GM12878 (cell line): ENCODE measurements at regions not wholly inside any gene's neighbourhood (a gene's known extent, or its start where the extent isn't known, plus 50 kb on each side); places are given as distances from the start of the nearest gene placed in this dataset.

ENCODE experiments used
- ATAC-seq: fragments of 200-7000 bp; cut with Tn5 transposase; 3 replicates; pipeline ENCODE4 v1.9.1; 2020; ENCODE audit warnings: mild to moderate bottlenecking, moderate library complexity
- BruUV-seq: library from RNA; stranded (reverse); fragments of 400-500 nt; replicated peaks from 2 replicates; lab custom pipeline; 2021; lab: Mats Ljungman, UMichigan
- CTCF ChIA-PET: fragments of 300-600 bp; sonication (Branson Sonifier 250); formaldehyde crosslinking; extraction: SDS; loops from one replicate; lab custom pipeline; 2021; ENCODE audit warnings: inconsistent platforms; lab: Yijun Ruan, JAX
- POLR2A ChIA-PET: fragments of 350-600 bp; formaldehyde crosslinking; extraction: SDS; loops from one replicate; lab custom pipeline; 2021; ENCODE audit warnings: inconsistent platforms; lab: Charles Lee
- RAD21 ChIA-PET: fragments of 300-600 bp; sonication (Branson Sonifier 250); formaldehyde crosslinking; loops from one replicate; lab custom pipeline; 2023; ENCODE audit warnings: antibody characterized with exemption; ENCODE audit not compliant: unreplicated experiment; lab: Charles Lee
- SMC1A ChIA-PET: fragments of 300-600 bp; sonication (Branson Sonifier 250); formaldehyde crosslinking; loops from one replicate; lab custom pipeline; 2023; ENCODE audit not compliant: unreplicated experiment, uncharacterized antibody; lab: Charles Lee
- DNase-seq: peaks from one replicate; pipeline ENCODE4 v3.0.0-alpha.2; 2011; ENCODE audit warnings: low read depth, low spot score
- FAIRE-seq: peaks from 3 replicates; lab custom pipeline; 2011; peaks lifted over from hg19 to GRCh38; lab: Jason Lieb, UNC
- H2AFZ ChIP-seq: 2 replicates; pipeline ENCODE4 v1.6.0; 2011; ENCODE audit warnings: low read depth, low read length, control low read depth; ENCODE audit not compliant: control insufficient read depth
- H3K27ac ChIP-seq: 2 replicates; pipeline ENCODE4 v1.5.1; 2011; ENCODE audit warnings: control low read depth; ENCODE audit not compliant: control insufficient read depth, insufficient read depth
- H3K27me3 ChIP-seq, 2 experiments: replicated peaks in 1 of 2; 2 replicates each; pipeline versions ENCODE4 v1.6.0 to v1.6.1; 2011; ENCODE audit warnings: low read length in 1 of 2; ENCODE audit not compliant: control insufficient read depth in 2 of 2, insufficient read depth in 2 of 2
- H3K36me3 ChIP-seq, 2 experiments: 2 replicates each; pipeline ENCODE4 v1.5.1; 2011; ENCODE audit warnings: low read length in 1 of 2; ENCODE audit not compliant: control insufficient read depth in 2 of 2, insufficient read depth in 2 of 2
- H3K4me1 ChIP-seq: 2 replicates; pipeline ENCODE4 v1.6.1; 2011; ENCODE audit warnings: mild to moderate bottlenecking, low read length, moderate library complexity, mixed read lengths; ENCODE audit not compliant: control insufficient read depth, insufficient read depth
- H3K4me2 ChIP-seq: 2 replicates; pipeline ENCODE4 v1.6.0; 2011; ENCODE audit warnings: control low read depth; ENCODE audit not compliant: control insufficient read depth, insufficient read depth
- H3K4me3 ChIP-seq: fragments of 200-600 bp; sonication (generic); 2 replicates; pipeline ENCODE4 v1.5.1; 2016
- H3K79me2 ChIP-seq: 2 replicates; pipeline ENCODE4 v1.6.0; 2011; ENCODE audit warnings: low read length; ENCODE audit not compliant: control insufficient read depth, insufficient read depth
- H3K9ac ChIP-seq: 2 replicates; pipeline ENCODE4 v1.8.0; 2011; ENCODE audit warnings: low read length, control low read depth, mixed read lengths; ENCODE audit not compliant: control insufficient read depth, insufficient read depth
- H3K9me3 ChIP-seq: replicated peaks from 3 replicates; pipeline ENCODE4 v1.5.1; 2011; ENCODE audit warnings: mild to moderate bottlenecking, low read length; ENCODE audit not compliant: control insufficient read depth, insufficient read depth
- H4K20me1 ChIP-seq: 2 replicates; pipeline ENCODE4 v1.6.0; 2011; ENCODE audit not compliant: control insufficient read depth, insufficient read depth
- GABPA ChIP-seq: IDR thresholded peaks from 2 replicates; pipeline ENCODE4 v1.6.1; 2014; ENCODE audit warnings: antibody characterized with exemption, low read depth, mild to moderate bottlenecking, inconsistent platforms
- JUND ChIP-seq: IDR thresholded peaks from 2 replicates; pipeline ENCODE4 v1.6.1; 2012; ENCODE audit warnings: low read depth, mild to moderate bottlenecking, low read length, improper control_type of control experiment, moderate library complexity
- MEF2A ChIP-seq: IDR thresholded peaks from 2 replicates; pipeline ENCODE4 v1.6.1; 2011; ENCODE audit warnings: low read depth, mild to moderate bottlenecking, low read length, moderate library complexity; ENCODE audit not compliant: insufficient read depth
- MYC ChIP-seq: IDR thresholded peaks from 2 replicates; pipeline ENCODE4 v1.6.1; 2011; ENCODE audit warnings: mild to moderate bottlenecking, low read length, moderate library complexity, inconsistent platforms; ENCODE audit not compliant: insufficient read depth, insufficient replicate concordance, insufficient read length, severe bottlenecking
- NBN ChIP-seq: fragments of 450-650 bp; IDR thresholded peaks from 2 replicates; pipeline ENCODE4 v1.6.1; 2016
- POLR2A ChIP-seq: IDR thresholded peaks from 2 replicates; pipeline ENCODE4 v1.6.1; 2011; ENCODE audit warnings: low read depth, mild to moderate bottlenecking, low read length
- RCOR1 ChIP-seq: conservative IDR thresholded peaks from 2 replicates; pipeline ENCODE4 v1.6.1; 2012; ENCODE audit warnings: low read depth, low read length, improper control_type of control experiment
- SREBF2 ChIP-seq: IDR thresholded peaks from 2 replicates; pipeline ENCODE4 v1.6.1; 2012; ENCODE audit warnings: mild to moderate bottlenecking, low read length
- STAT1 ChIP-seq: fragments of 450-650 bp; conservative IDR thresholded peaks from 2 replicates; pipeline ENCODE4 v1.6.1; 2014; ENCODE audit warnings: antibody characterized with exemption, mild to moderate bottlenecking
- TCF12 ChIP-seq: IDR thresholded peaks from 2 replicates; pipeline ENCODE4 v1.6.1; 2011; ENCODE audit warnings: low read depth, mild to moderate bottlenecking, low read length
- TCF3 ChIP-seq: IDR thresholded peaks from 2 replicates; pipeline ENCODE4 v1.6.1; 2012; ENCODE audit warnings: low read depth, mild to moderate bottlenecking, low read length, borderline replicate concordance; ENCODE audit not compliant: insufficient read depth
- TCF7 ChIP-seq: IDR thresholded peaks from 2 replicates; pipeline ENCODE4 v1.6.1; 2014; ENCODE audit warnings: antibody characterized with exemption, borderline replicate concordance
- ZBED1 ChIP-seq: IDR thresholded peaks from 2 replicates; pipeline ENCODE4 v1.6.1; 2016; ENCODE audit warnings: borderline replicate concordance
- ZNF274 ChIP-seq: IDR thresholded peaks from one replicate; pipeline ENCODE4 v1.8.0; 2011; ENCODE audit not compliant: insufficient read length, insufficient read depth
- ZSCAN29 ChIP-seq: fragments of 450-650 bp; IDR thresholded peaks from 2 replicates; pipeline ENCODE4 v1.6.1; 2017; ENCODE audit warnings: mild to moderate bottlenecking, moderate library complexity
- ZZZ3 ChIP-seq: IDR thresholded peaks from 2 replicates; pipeline ENCODE4 v1.6.1; 2011; ENCODE audit warnings: low read depth; ENCODE audit not compliant: control insufficient read depth, insufficient read length
- WGBS: methylation state at CpG from one replicate; pipeline ENCODE4 v1.1.6; 2016; ENCODE audit warnings: low lambda C conversion rate; ENCODE audit not compliant: insufficient replicate concordance, insufficient coverage; ENCODE audit errors: missing lambda C conversion rate; 5-methylcytosine and 5-hydroxymethylcytosine counted together
- in situ Hi-C: fragments of 300-500 bp; cut with MboI; formaldehyde crosslinking; loops from 9 replicates; pipeline ENCODE4 v1.14.3; 2018; ENCODE audit warnings: mixed read lengths
- intact Hi-C: fragments of 100-400 bp; cut with micrococcal nuclease; formaldehyde crosslinking; loops from one replicate; pipeline ENCODE4 v1.14.2; 2022; ENCODE audit not compliant: unreplicated experiment
- TF ChIP-seq, protein P1 (sequence below): IDR thresholded peaks from 2 replicates; pipeline ENCODE4 v1.6.1; 2012; ENCODE audit warnings: low read depth, low read length, improper control_type of control experiment
- TF ChIP-seq, protein P2 (sequence below): fragments of 150-350 bp; IDR thresholded peaks from 2 replicates; pipeline ENCODE4 v1.6.1; 2016; ENCODE audit warnings: low read depth, low read length
- TF ChIP-seq, protein P3 (sequence below), 3 experiments: IDR thresholded peaks in 2 of 3; conservative IDR thresholded peaks in 1 of 3; 2 replicates each; pipeline ENCODE4 v1.5.1; 2011; ENCODE audit warnings: low read depth in 3 of 3, low read length in 3 of 3, mild to moderate bottlenecking in 3 of 3, control low read depth in 2 of 3, moderate library complexity in 2 of 3, inconsistent platforms in 1 of 3, mixed read lengths in 1 of 3; ENCODE audit not compliant: control insufficient read depth in 2 of 3, insufficient read depth in 1 of 3; ENCODE audit errors: extremely low read depth in 1 of 3

DNA sequence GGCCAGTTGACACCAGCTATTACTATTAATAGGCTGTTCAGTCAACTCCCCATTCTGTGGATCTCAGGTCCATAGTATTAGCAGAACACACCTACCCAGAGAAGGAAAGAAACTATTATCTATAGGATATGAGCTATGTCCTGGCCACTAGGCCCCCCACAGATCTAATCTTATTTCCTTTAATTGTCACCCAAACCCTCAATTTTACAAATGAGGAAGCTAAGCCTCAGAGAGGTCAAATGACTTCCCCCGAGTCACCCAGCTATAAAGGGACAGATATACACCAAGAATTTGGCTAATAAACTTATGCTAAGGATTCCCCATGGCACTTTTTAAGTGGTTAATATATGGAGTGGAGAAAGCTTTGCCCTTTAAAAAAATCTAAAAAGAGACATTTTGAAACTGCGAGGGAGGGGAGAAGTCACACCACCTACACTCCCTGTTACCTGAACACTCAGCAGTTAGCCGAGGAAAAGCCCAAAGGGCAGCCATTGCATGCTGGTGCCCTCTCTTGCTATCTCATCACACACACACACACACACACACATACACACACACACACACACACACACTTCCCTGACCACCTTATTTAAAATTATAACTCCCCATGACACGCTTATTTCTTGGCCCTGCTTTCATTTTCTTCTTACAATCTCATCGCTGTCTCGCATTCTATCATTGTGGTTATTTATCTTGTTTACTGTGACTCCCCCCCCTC is 157.0 kb upstream of the ADO start:
- Histone ChIP-seq H3K4me2 (peak overlapping the region; percentile 49; the same call in 1 of the 2 replicates), H3K36me3 (no peaks in the 10 kb centered on the region), H3K4me3 (no peak overlapping the region), H3K9ac (no peak overlapping the region), H3K9me3 (peaks cover 4% of the 10 kb centered on the region; the same call in 2 of the 3 replicates), H4K20me1 (no peaks in the 10 kb centered on the region), H2AFZ (no peak overlapping the region; the same call in 1 of the 2 replicates), H3K4me1 (peaks cover 29% of the 10 kb centered on the region), H3K27ac (no peak overlapping the region), H3K79me2 (no peaks in the 10 kb centered on the region), H3K27me3 (no peaks in the 10 kb centered on the region)
- no peak for FAIRE-seq
- ChIA-PET CTCF (interaction anchor here (0.6 to 3.7 kb wide), 10 partner anchors 8 to 90 kb away, joined by 3 to 48 read pairs (median 4); no protein-coding TSS in a partner anchor), RAD21 (interaction anchor here (0.6 to 3.7 kb wide), 17 partner anchors 8 to 205 kb away, joined by 3 to 45 read pairs (median 6); partner anchors contain the start of gene EGR2), SMC1A (interaction anchor here (0.7 to 12.8 kb wide), 22 partner anchors 8 to 169 kb away, joined by 3 to 329 read pairs (median 5); partner anchors contain the start of gene ADO), POLR2A (interaction anchor here (0.6 to 4.0 kb wide), 9 partner anchors 9 to 169 kb away, joined by 3 to 27 read pairs (median 3); partner anchors contain the start of gene EGR2)
- 54% methylated on average over 6 of the region's 6 CpGs for WGBS
- intact Hi-C loops = no loop called here
- ATAC-seq = peak; percentile 59
- no peak for DNase-seq
- BruUV-seq = no TSS peak
- in situ Hi-C loops = no loop called here
- TF ChIP-seq SREBF2 = no peak
- TF ChIP-seq, protein P1, sequence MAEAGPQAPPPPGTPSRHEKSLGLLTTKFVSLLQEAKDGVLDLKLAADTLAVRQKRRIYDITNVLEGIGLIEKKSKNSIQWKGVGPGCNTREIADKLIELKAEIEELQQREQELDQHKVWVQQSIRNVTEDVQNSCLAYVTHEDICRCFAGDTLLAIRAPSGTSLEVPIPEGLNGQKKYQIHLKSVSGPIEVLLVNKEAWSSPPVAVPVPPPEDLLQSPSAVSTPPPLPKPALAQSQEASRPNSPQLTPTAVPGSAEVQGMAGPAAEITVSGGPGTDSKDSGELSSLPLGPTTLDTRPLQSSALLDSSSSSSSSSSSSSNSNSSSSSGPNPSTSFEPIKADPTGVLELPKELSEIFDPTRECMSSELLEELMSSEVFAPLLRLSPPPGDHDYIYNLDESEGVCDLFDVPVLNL = no peak
- no peak for TF ChIP-seq JUND
- TF ChIP-seq, protein P2, sequence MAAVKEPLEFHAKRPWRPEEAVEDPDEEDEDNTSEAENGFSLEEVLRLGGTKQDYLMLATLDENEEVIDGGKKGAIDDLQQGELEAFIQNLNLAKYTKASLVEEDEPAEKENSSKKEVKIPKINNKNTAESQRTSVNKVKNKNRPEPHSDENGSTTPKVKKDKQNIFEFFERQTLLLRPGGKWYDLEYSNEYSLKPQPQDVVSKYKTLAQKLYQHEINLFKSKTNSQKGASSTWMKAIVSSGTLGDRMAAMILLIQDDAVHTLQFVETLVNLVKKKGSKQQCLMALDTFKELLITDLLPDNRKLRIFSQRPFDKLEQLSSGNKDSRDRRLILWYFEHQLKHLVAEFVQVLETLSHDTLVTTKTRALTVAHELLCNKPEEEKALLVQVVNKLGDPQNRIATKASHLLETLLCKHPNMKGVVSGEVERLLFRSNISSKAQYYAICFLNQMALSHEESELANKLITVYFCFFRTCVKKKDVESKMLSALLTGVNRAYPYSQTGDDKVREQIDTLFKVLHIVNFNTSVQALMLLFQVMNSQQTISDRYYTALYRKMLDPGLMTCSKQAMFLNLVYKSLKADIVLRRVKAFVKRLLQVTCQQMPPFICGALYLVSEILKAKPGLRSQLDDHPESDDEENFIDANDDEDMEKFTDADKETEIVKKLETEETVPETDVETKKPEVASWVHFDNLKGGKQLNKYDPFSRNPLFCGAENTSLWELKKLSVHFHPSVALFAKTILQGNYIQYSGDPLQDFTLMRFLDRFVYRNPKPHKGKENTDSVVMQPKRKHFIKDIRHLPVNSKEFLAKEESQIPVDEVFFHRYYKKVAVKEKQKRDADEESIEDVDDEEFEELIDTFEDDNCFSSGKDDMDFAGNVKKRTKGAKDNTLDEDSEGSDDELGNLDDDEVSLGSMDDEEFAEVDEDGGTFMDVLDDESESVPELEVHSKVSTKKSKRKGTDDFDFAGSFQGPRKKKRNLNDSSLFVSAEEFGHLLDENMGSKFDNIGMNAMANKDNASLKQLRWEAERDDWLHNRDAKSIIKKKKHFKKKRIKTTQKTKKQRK = no peak
- TF ChIP-seq TCF3 = no peak
- no peak for TF ChIP-seq STAT1
- no peak for TF ChIP-seq TCF12
- TF ChIP-seq ZBED1 = no peak
- TF ChIP-seq ZZZ3 = no peak
- no peak for TF ChIP-seq POLR2A
- TF ChIP-seq RCOR1 = no peak
- no peak for TF ChIP-seq GABPA
- peak; percentile 92 for TF ChIP-seq NBN
- TF ChIP-seq TCF7 = no peak
- TF ChIP-seq, protein P3, sequence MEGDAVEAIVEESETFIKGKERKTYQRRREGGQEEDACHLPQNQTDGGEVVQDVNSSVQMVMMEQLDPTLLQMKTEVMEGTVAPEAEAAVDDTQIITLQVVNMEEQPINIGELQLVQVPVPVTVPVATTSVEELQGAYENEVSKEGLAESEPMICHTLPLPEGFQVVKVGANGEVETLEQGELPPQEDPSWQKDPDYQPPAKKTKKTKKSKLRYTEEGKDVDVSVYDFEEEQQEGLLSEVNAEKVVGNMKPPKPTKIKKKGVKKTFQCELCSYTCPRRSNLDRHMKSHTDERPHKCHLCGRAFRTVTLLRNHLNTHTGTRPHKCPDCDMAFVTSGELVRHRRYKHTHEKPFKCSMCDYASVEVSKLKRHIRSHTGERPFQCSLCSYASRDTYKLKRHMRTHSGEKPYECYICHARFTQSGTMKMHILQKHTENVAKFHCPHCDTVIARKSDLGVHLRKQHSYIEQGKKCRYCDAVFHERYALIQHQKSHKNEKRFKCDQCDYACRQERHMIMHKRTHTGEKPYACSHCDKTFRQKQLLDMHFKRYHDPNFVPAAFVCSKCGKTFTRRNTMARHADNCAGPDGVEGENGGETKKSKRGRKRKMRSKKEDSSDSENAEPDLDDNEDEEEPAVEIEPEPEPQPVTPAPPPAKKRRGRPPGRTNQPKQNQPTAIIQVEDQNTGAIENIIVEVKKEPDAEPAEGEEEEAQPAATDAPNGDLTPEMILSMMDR (IDR thresholded peaks at IDR 0.05 in 2 of 3, conservative IDR thresholded peaks at IDR 0.05 in 1 of 3; ENCODE audit: control insufficient read depth in 2 of 3, extremely low read depth in 1 of 3, insufficient read depth in 1 of 3, low read depth in 3 of 3, low read length in 3 of 3) = no peak
- no peak for TF ChIP-seq ZSCAN29
- no peak for TF ChIP-seq MEF2A
- no peak for TF ChIP-seq ZNF274
- TF ChIP-seq MYC = no peak
